ENCODE measurements at regions not wholly inside any gene's neighbourhood (a gene's known extent, or its start where the extent isn't known, plus 50 kb on each side); places are given as distances from the start of the nearest gene placed in this dataset.

DNA sequence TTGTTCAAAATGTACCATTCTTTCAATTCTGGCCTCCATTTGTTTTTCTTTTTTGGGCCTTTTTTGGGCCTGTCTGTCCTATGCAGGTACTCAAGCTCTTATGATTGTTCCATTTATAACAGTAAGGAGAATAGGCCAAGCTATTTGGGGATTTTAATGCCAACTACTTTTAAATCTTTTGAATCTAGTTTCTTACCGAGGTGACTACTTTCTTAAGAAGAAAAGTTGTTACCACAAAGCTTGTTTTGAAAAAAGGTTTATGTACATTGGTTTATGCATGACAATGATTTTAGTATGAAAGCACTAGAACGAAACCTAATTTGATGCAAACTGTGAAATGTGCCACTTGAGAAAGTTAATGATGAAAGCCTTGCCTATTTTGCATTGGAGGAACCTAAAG is 98.3 kb upstream of the MTHFD1L start:
- TF ChIP-seq, protein P1, sequence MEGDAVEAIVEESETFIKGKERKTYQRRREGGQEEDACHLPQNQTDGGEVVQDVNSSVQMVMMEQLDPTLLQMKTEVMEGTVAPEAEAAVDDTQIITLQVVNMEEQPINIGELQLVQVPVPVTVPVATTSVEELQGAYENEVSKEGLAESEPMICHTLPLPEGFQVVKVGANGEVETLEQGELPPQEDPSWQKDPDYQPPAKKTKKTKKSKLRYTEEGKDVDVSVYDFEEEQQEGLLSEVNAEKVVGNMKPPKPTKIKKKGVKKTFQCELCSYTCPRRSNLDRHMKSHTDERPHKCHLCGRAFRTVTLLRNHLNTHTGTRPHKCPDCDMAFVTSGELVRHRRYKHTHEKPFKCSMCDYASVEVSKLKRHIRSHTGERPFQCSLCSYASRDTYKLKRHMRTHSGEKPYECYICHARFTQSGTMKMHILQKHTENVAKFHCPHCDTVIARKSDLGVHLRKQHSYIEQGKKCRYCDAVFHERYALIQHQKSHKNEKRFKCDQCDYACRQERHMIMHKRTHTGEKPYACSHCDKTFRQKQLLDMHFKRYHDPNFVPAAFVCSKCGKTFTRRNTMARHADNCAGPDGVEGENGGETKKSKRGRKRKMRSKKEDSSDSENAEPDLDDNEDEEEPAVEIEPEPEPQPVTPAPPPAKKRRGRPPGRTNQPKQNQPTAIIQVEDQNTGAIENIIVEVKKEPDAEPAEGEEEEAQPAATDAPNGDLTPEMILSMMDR (IDR thresholded peaks at IDR 0.05), result no peak
- TF ChIP-seq POLR2A (IDR thresholded peaks at IDR 0.05), result no peak

All from body of pancreas (tissue), 4 donors.